Type B pancreatic cell (in vitro differentiated cells): ENCODE measurements at regions not wholly inside any gene's neighbourhood (a gene's known extent, or its start where the extent isn't known, plus 50 kb on each side); places are given as distances from the start of the nearest gene placed in this dataset.

Experiments used
- DNase-seq: peaks from one replicate; pipeline ENCODE4 v3.0.0; 2021; ENCODE audit warnings: mixed read lengths; ENCODE audit not compliant: unreplicated experiment; ENCODE audit errors: extremely low spot score
- H3K27ac Mint-ChIP-seq: 2 replicates; pipeline ENCODE4 v1.8.0; 2021; ENCODE audit warnings: mild to moderate bottlenecking, mixed read lengths
- H3K27me3 Mint-ChIP-seq: 2 replicates; pipeline ENCODE4 v1.8.0; 2021; ENCODE audit warnings: mixed read lengths
- H3K36me3 Mint-ChIP-seq: 2 replicates; pipeline ENCODE4 v1.8.0; 2021; ENCODE audit warnings: mixed read lengths
- H3K4me1 Mint-ChIP-seq: one replicate; pipeline ENCODE4 v1.8.0; 2021; ENCODE audit warnings: mixed read lengths; ENCODE audit not compliant: unreplicated experiment
- H3K4me3 Mint-ChIP-seq: 2 replicates; pipeline ENCODE4 v1.8.0; 2021; ENCODE audit warnings: mild to moderate bottlenecking, mixed read lengths
- H3K9me3 Mint-ChIP-seq: 2 replicates; pipeline ENCODE4 v1.8.0; 2021; ENCODE audit warnings: mixed read lengths
- CTCF ChIP-seq: fragments of 200-600 bp; sonication (generic); conservative IDR thresholded peaks from 2 replicates; pipeline ENCODE4 v1.5.0; 2021; ENCODE audit warnings: antibody characterized with exemption, mild to moderate bottlenecking

- H3K4me3 Mint-ChIP-seq: no peak overlapping the region
- H3K9me3 Mint-ChIP-seq: no peaks in the 10 kb centered on the region
- no peak for DNase-seq
- no peaks in the 10 kb centered on the region for H3K36me3 Mint-ChIP-seq
- H3K27ac Mint-ChIP-seq: peak overlapping the region; percentile 91
- no peak for TF ChIP-seq CTCF
- H3K4me1 Mint-ChIP-seq: peaks cover 38% of the 10 kb centered on the region
- H3K27me3 Mint-ChIP-seq: no peaks in the 10 kb centered on the region
Observed at GRCh38 chr6:82738773-82739172, 326.9 kb downstream of the UBE3D start.

GRCh38 chr6:82739303-82739702 lies 326.3 kb downstream of the UBE3D start:
- no peak for TF ChIP-seq CTCF
- Mint-ChIP-seq H3K36me3 (no peaks in the 10 kb centered on the region), H3K4me3 (peak overlapping the region; percentile 76), H3K27ac (peak overlapping the region; percentile 91), H3K9me3 (peaks cover 4% of the 10 kb centered on the region), H3K27me3 (no peaks in the 10 kb centered on the region), H3K4me1 (peaks cover 38% of the 10 kb centered on the region)
- no peak for DNase-seq

- no peak for TF ChIP-seq CTCF
- H3K36me3 Mint-ChIP-seq: no peaks in the 10 kb centered on the region
- H3K4me1 Mint-ChIP-seq: peaks cover 38% of the 10 kb centered on the region
- DNase-seq: no peak
- H3K27me3 Mint-ChIP-seq: no peaks in the 10 kb centered on the region
- H3K4me3 Mint-ChIP-seq: peak overlapping the region; percentile 76
- H3K27ac Mint-ChIP-seq: peak overlapping the region; percentile 91
- H3K9me3 Mint-ChIP-seq: peaks cover 4% of the 10 kb centered on the region
Observed at GRCh38 chr6:82740072-82740471, 325.6 kb downstream of the UBE3D start.

GRCh38 chr6:82741325-82741995 lies 324.2 kb downstream of the UBE3D start:
- Mint-ChIP-seq H3K9me3 (peaks cover 4% of the 10 kb centered on the region), H3K27me3 (no peaks in the 10 kb centered on the region), H3K36me3 (no peaks in the 10 kb centered on the region), H3K27ac (peak overlapping the region; percentile 48), H3K4me1 (peaks cover 33% of the 10 kb centered on the region), H3K4me3 (no peak overlapping the region)
- no peak for TF ChIP-seq CTCF
- DNase-seq: no peak

- no peak overlapping the region for H3K4me3 Mint-ChIP-seq
- H3K9me3 Mint-ChIP-seq: peaks cover 4% of the 10 kb centered on the region
- H3K27me3 Mint-ChIP-seq: no peaks in the 10 kb centered on the region
- no peak for DNase-seq
- H3K4me1 Mint-ChIP-seq: peaks cover 33% of the 10 kb centered on the region
- peak overlapping the region; percentile 48 for H3K27ac Mint-ChIP-seq
- TF ChIP-seq CTCF: no peak
- H3K36me3 Mint-ChIP-seq: no peaks in the 10 kb centered on the region
Observed at GRCh38 chr6:82741996-82742385, 323.6 kb downstream of the UBE3D start.
